ENCODE measurements at regions not wholly inside any gene's neighbourhood (a gene's known extent, or its start where the extent isn't known, plus 50 kb on each side); places are given as distances from the start of the nearest gene placed in this dataset.

DNA sequence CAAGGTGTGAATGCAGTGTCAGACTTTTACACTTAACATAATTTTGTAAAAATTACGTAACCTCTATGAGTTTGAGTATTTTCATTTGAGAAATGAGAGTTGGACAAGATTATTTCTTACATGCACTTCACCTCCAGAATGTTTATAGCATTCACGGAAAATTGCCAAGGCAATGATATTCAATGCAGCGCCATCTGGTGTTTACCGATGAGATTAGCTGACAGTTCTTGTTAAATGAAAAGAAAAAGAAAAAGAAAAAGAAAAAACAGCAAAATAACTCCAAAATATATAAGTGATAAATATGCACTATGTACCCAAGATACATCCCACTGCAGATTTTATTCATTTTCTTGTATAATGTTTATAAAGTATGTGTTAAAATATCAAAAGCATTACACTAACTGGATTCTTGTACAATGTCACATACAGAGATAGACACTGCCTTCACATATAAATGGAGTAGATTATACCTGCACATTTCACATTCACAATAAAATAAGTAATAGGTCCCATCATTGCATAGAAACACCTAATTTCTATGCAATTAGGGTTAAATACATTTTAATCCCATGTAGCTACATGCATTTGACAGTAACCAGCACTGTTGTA lies 976.3 kb upstream of the FAT3 start:
- no peak overlapping the region for H3K4me3 Mint-ChIP-seq
- H3K9me3 Mint-ChIP-seq: peaks cover 9% of the 10 kb centered on the region
- H3K27me3 Mint-ChIP-seq (ENCODE audit: low read depth, poor library complexity): peaks cover 4% of the 10 kb centered on the region
- no peak overlapping the region for H3K27ac Mint-ChIP-seq
- H3K36me3 Mint-ChIP-seq (ENCODE audit: low read depth): no peaks in the 10 kb centered on the region
- TF ChIP-seq CTCF (IDR thresholded peaks at IDR 0.05): peak; percentile 74
- DNase-seq: peak; percentile 46
- peaks cover 4% of the 10 kb centered on the region for H3K4me1 Mint-ChIP-seq

DNA sequence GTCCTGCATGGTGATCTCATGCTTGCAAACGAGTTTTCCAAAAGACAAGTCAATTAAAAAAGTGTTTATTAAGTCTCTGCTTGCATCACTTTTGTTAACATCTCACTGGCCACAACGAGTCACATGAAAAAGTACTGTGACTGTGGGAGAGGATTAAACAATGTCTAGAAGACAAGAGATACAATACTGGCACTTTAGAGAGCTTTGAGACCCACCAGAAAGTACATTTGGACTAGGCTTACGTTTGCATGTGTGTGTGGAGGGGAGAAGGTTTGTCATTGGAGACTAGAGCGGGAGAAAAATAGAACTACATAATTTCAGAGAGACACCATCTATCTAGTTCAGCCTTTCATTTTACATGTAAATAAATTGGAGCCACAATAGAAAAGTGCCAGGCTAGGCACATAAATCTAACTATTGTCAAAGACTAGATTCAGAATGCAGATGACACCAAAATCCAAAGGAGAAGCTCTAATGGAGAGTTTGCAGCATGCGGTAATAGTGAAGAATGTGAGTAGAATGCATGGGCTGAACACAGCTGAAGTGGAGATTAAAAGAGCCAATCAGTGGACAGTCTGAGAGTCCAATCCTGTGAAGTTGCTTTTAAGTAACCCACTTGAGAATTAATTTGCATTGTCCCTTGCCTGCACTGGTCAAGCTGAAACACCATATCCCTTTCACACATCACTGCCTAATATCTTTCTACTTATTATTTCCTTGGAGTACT lies 977.4 kb upstream of the FAT3 start:
- Mint-ChIP-seq H3K4me1 (peaks cover 4% of the 10 kb centered on the region), H3K27ac (no peak overlapping the region), H3K36me3 (ENCODE audit: low read depth) (no peaks in the 10 kb centered on the region), H3K27me3 (ENCODE audit: low read depth, poor library complexity) (peaks cover 4% of the 10 kb centered on the region), H3K9me3 (peaks cover 4% of the 10 kb centered on the region), H3K4me3 (no peak overlapping the region)
- TF ChIP-seq CTCF (IDR thresholded peaks at IDR 0.05): no peak
- DNase-seq: no peak

DNA sequence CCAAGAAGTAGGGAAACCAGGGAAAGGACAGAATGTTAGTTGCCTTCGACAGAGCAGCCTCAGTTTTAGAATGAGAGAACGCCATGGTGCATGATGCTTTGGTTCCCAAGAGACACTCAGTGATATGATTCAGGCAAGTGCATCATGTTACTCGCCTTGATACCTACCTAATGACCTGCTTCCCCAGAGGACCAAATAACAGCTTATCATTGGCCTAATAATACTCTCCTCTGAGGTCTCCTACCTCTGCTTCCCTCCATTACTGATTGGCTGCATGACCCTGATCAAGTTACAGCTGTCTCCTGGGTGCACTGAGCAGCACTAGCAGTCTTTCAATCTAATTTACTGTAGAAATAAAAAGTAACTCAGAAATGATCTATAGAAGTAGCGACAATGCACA lies 979.7 kb upstream of the FAT3 start:
- no peaks in the 10 kb centered on the region for H3K36me3 Mint-ChIP-seq (ENCODE audit: low read depth)
- DNase-seq: no peak
- no peaks in the 10 kb centered on the region for H3K9me3 Mint-ChIP-seq
- H3K4me3 Mint-ChIP-seq: no peak overlapping the region
- TF ChIP-seq CTCF (IDR thresholded peaks at IDR 0.05): no peak
- no peak overlapping the region for H3K27ac Mint-ChIP-seq
- peaks cover 4% of the 10 kb centered on the region for H3K4me1 Mint-ChIP-seq
- peaks cover 4% of the 10 kb centered on the region for H3K27me3 Mint-ChIP-seq (ENCODE audit: low read depth, poor library complexity)

GRCh38 chr11:91243630-91244029 lies 981.0 kb upstream of the FAT3 start:
- no peak for DNase-seq
- no peak for TF ChIP-seq CTCF (IDR thresholded peaks at IDR 0.05)
- peaks cover 4% of the 10 kb centered on the region for H3K4me1 Mint-ChIP-seq
- H3K36me3 Mint-ChIP-seq (ENCODE audit: low read depth): no peaks in the 10 kb centered on the region
- no peak overlapping the region for H3K4me3 Mint-ChIP-seq
- H3K27ac Mint-ChIP-seq: no peak overlapping the region
- no peaks in the 10 kb centered on the region for H3K9me3 Mint-ChIP-seq
- H3K27me3 Mint-ChIP-seq (ENCODE audit: low read depth, poor library complexity): peaks cover 4% of the 10 kb centered on the region

- H3K27me3 Mint-ChIP-seq (ENCODE audit: low read depth, poor library complexity): peaks cover 4% of the 10 kb centered on the region
- no peak overlapping the region for H3K4me3 Mint-ChIP-seq
- H3K36me3 Mint-ChIP-seq (ENCODE audit: low read depth): no peaks in the 10 kb centered on the region
- no peaks in the 10 kb centered on the region for H3K9me3 Mint-ChIP-seq
- peaks cover 4% of the 10 kb centered on the region for H3K4me1 Mint-ChIP-seq
- DNase-seq: no peak
- TF ChIP-seq CTCF (IDR thresholded peaks at IDR 0.05): no peak
- H3K27ac Mint-ChIP-seq: no peak overlapping the region
These were observed 981.6 kb upstream of the FAT3 start for GRCh38 chr11:91243051-91243450.

DNA sequence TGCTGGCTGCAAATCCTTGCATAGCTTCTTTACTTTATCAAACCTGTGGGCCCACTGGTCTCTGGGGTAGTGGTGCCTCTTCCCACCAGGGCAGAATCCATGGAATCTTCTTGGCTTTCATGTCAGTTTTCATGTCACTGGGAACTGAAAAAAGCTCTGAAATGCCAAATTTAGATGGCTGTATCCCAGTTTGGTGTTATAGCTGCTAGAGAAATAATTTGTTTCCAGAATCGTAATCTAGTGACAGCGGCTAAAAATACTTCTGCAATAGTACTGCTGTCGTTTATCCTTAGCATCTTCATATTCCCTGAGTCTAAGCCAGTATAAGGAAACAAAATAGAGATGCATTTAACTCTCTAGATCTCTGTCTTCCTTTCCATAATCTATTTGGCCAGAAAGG lies 983.4 kb upstream of the FAT3 start:
- DNase-seq: no peak
- Mint-ChIP-seq H3K27me3 (ENCODE audit: low read depth, poor library complexity) (peaks cover 4% of the 10 kb centered on the region), H3K27ac (no peak overlapping the region), H3K9me3 (no peaks in the 10 kb centered on the region), H3K4me1 (peaks cover 4% of the 10 kb centered on the region), H3K36me3 (ENCODE audit: low read depth) (no peaks in the 10 kb centered on the region), H3K4me3 (no peak overlapping the region)
- TF ChIP-seq CTCF (IDR thresholded peaks at IDR 0.05): no peak

Measured in nephron progenitor cell (in vitro differentiated cells).